SJSA1 (cell line): ENCODE measurements at regions not wholly inside any gene's neighbourhood (a gene's known extent, or its start where the extent isn't known, plus 50 kb on each side); places are given as distances from the start of the nearest gene placed in this dataset.

Experiments used
- DNase-seq, 2 experiments: peaks; one replicate each; pipeline ENCODE4 v3.0.0-alpha.2; 2015 to 2020; ENCODE audit warnings: low spot score in 2 of 2, low read depth in 1 of 2
- H3K27ac ChIP-seq: fragments of 250-450 bp; sonication (Bioruptor Pico); 2 replicates; pipeline ENCODE4 v1.5.1; 2020; ENCODE audit warnings: mild to moderate bottlenecking, moderate library complexity
- H3K27me3 ChIP-seq: fragments of 250-450 bp; sonication (Bioruptor Pico); replicated peaks from 2 replicates; pipeline ENCODE4 v1.5.1; 2020; ENCODE audit warnings: mild to moderate bottlenecking, moderate library complexity
- H3K36me3 ChIP-seq: fragments of 250-450 bp; sonication (Bioruptor Pico); 2 replicates; pipeline ENCODE4 v1.5.1; 2020; ENCODE audit warnings: mild to moderate bottlenecking
- H3K4me1 ChIP-seq: fragments of 250-450 bp; sonication (Bioruptor Pico); replicated peaks from 2 replicates; pipeline ENCODE4 v1.6.1; 2021; ENCODE audit warnings: mild to moderate bottlenecking
- H3K4me3 ChIP-seq: fragments of 250-450 bp; sonication (Bioruptor Pico); 2 replicates; pipeline ENCODE4 v1.5.1; 2020; ENCODE audit warnings: mild to moderate bottlenecking
- H3K9me3 ChIP-seq: fragments of 250-450 bp; sonication (Bioruptor Pico); replicated peaks from 2 replicates; pipeline ENCODE4 v1.5.1; 2020; ENCODE audit warnings: mild to moderate bottlenecking

- no peak for DNase-seq
- Histone ChIP-seq H3K27ac (no peak overlapping the region), H3K36me3 (no peaks in the 10 kb centered on the region), H3K4me1 (no peaks in the 10 kb centered on the region), H3K4me3 (no peak overlapping the region), H3K9me3 (no peaks in the 10 kb centered on the region), H3K27me3 (no peaks in the 10 kb centered on the region)
Measured at GRCh38 chr14:26808407-26808806, 210.6 kb upstream of the NOVA1 start.

GRCh38 chr14:26810631-26811030 is 212.8 kb upstream of the NOVA1 start:
- H3K4me3 ChIP-seq = no peak overlapping the region
- H3K27ac ChIP-seq = no peak overlapping the region
- no peaks in the 10 kb centered on the region for H3K4me1 ChIP-seq
- H3K27me3 ChIP-seq = no peaks in the 10 kb centered on the region
- no peak for DNase-seq
- no peaks in the 10 kb centered on the region for H3K36me3 ChIP-seq
- H3K9me3 ChIP-seq = no peaks in the 10 kb centered on the region

- H3K27ac ChIP-seq = no peak overlapping the region
- H3K36me3 ChIP-seq = no peaks in the 10 kb centered on the region
- H3K27me3 ChIP-seq = no peaks in the 10 kb centered on the region
- no peak overlapping the region for H3K4me3 ChIP-seq
- DNase-seq = no peak
- H3K9me3 ChIP-seq = no peaks in the 10 kb centered on the region
- H3K4me1 ChIP-seq = no peaks in the 10 kb centered on the region
Measured at GRCh38 chr14:26811756-26812305, 214.0 kb upstream of the NOVA1 start.

GRCh38 chr14:26820138-26820537 is 222.3 kb upstream of the NOVA1 start:
- Histone ChIP-seq H3K27me3 (no peaks in the 10 kb centered on the region), H3K27ac (no peak overlapping the region), H3K4me3 (no peak overlapping the region)

GRCh38 chr14:26820572-26820971 is 222.7 kb upstream of the NOVA1 start:
- no peak overlapping the region for H3K27ac ChIP-seq
- no peaks in the 10 kb centered on the region for H3K9me3 ChIP-seq
- no peaks in the 10 kb centered on the region for H3K27me3 ChIP-seq
- no peaks in the 10 kb centered on the region for H3K4me1 ChIP-seq
- no peak for DNase-seq
- H3K4me3 ChIP-seq = no peak overlapping the region
- no peaks in the 10 kb centered on the region for H3K36me3 ChIP-seq

More at GRCh38 chr14:26820138-26820537, 222.3 kb upstream of the NOVA1 start:
- DNase-seq = no peak
- Histone ChIP-seq H3K9me3 (no peaks in the 10 kb centered on the region), H3K4me1 (no peaks in the 10 kb centered on the region), H3K36me3 (no peaks in the 10 kb centered on the region)

- no peaks in the 10 kb centered on the region for H3K36me3 ChIP-seq
- no peaks in the 10 kb centered on the region for H3K27me3 ChIP-seq
- H3K4me3 ChIP-seq = no peak overlapping the region
- no peaks in the 10 kb centered on the region for H3K4me1 ChIP-seq
- DNase-seq = no peak
- no peaks in the 10 kb centered on the region for H3K9me3 ChIP-seq
- H3K27ac ChIP-seq = no peak overlapping the region
Measured at GRCh38 chr14:26828741-26829140, 230.9 kb upstream of the NOVA1 start.

DNA sequence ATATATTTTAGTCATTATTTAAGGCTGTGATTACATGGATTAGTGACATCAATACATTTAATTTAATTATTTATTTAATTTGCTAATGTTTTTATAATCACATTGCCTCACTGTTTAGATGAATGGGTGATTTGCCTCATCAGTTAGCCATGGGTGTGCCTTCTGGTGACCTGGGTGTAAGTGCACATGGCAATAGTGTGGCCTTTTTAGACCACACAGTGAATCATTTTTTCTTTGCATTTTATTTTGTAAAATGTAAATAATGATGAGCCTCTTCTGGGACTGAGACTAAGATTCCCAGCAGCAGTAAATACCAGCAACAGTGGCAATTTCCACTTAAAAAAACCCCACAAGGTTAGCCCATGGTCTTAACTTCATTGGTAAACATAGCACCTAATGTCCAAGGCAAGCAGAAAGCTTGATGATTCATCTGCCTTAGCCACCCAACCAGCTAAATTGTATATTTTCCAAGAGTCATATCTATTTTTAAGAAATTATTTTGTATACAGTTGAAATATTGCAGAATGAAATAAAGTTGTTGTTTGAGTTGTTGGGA is 235.9 kb upstream of the NOVA1 start:
- Histone ChIP-seq H3K4me3 (no peak overlapping the region), H3K4me1 (no peaks in the 10 kb centered on the region), H3K27me3 (no peaks in the 10 kb centered on the region), H3K27ac (no peak overlapping the region), H3K9me3 (no peaks in the 10 kb centered on the region), H3K36me3 (no peaks in the 10 kb centered on the region)
- no peak for DNase-seq

DNA sequence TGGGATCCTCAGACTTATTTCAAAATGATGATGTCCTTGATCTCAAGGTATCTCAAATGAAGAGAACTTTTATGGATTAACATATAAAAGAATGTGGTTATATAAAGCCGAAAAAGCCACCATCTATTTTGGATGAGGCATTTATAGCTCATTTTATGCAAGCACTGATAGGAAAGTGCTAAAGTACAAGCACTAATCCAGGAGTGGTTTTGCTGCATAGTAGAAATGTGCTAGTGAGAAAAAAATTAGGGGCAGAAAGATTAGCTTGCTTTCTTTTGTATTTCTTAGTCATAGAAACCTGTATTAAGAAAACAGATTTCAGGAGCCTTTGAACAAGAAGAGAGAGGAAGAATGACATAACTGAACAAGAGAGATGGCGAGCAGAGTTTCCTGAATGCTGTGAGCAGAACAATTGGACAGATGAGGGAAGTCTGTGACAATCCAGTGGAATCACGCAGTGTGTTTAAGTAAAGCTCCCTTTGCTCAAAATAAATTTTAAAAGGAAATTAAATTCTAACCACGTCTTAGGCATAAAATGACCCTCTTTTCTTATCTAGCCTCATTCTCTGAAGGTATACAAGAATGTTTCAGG is 238.2 kb upstream of the NOVA1 start:
- H3K27me3 ChIP-seq = no peaks in the 10 kb centered on the region
- H3K4me1 ChIP-seq = no peaks in the 10 kb centered on the region; the same call in 1 of the 2 replicates
- no peaks in the 10 kb centered on the region for H3K36me3 ChIP-seq
- H3K9me3 ChIP-seq = no peaks in the 10 kb centered on the region
- no peak for DNase-seq
- no peak overlapping the region for H3K4me3 ChIP-seq
- H3K27ac ChIP-seq = no peak overlapping the region

DNA sequence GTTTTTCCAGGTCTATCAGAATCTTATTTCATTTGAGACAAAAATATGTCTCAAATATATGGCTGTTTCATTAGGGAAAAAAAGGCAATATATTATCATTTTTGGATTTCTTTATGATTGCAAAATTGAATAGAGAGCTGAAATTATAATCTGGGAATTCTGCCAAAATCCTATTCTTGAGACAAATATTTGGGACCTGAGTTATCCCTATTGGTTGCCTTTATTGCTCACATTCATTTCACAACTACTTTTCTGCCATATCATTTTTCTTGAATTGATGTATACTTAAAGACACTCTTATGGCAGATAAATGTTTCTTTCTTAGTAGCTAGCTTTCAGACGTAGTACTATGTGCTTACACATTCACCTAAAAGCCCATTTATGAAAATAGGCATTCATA is 241.6 kb upstream of the NOVA1 start:
- no peak overlapping the region for H3K27ac ChIP-seq
- peaks cover 15% of the 10 kb centered on the region for H3K4me1 ChIP-seq
- H3K4me3 ChIP-seq = no peak overlapping the region
- no peaks in the 10 kb centered on the region for H3K9me3 ChIP-seq
- DNase-seq = no peak
- H3K36me3 ChIP-seq = no peaks in the 10 kb centered on the region
- no peaks in the 10 kb centered on the region for H3K27me3 ChIP-seq

- Histone ChIP-seq H3K36me3 (no peaks in the 10 kb centered on the region), H3K4me3 (no peak overlapping the region), H3K27me3 (no peaks in the 10 kb centered on the region), H3K9me3 (no peaks in the 10 kb centered on the region), H3K27ac (peak overlapping the region; percentile 69), H3K4me1 (peaks cover 15% of the 10 kb centered on the region)
- DNase-seq = no peak
Measured at GRCh38 chr14:26841326-26841725, 243.5 kb upstream of the NOVA1 start.

- Histone ChIP-seq H3K27me3 (no peaks in the 10 kb centered on the region), H3K27ac (peak overlapping the region; percentile 69), H3K4me3 (no peak overlapping the region), H3K36me3 (no peaks in the 10 kb centered on the region), H3K4me1 (peaks cover 15% of the 10 kb centered on the region), H3K9me3 (no peaks in the 10 kb centered on the region)
- DNase-seq = peak; percentile 49 to 72
Measured at GRCh38 chr14:26841920-26842741, 244.3 kb upstream of the NOVA1 start.

DNA sequence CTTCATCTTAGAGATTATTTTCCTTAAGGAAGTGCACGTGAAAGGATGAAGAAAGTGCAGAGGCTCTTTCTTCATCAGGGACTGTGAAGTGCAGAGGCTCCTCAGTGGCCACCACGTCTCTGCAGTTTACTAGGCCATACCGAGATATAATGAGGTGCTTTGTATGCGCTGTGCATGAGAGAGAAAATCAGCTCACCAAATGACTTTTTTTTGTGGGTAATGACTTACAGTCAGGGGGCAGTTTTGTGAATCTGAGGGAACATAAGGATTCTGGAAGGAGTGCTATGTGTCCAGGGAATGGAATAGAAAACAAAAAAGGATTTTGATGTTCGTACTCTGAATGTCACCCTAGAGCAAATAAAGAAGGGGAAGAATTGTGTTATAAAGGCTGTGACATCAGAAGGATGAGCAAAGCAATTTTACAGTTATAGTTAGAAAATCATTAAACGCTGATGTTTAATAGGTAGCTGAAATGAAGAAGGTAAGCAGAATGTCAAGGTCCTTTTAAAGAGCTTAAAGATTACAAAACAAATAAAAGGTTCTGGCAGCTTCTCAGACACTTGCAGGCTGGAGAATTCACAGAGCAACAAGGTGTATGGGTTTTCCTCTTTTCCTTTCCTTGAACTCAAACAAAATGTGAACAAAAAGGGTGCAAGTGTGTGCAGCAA is 247.5 kb upstream of the NOVA1 start:
- H3K4me3 ChIP-seq = no peak overlapping the region
- no peaks in the 10 kb centered on the region for H3K9me3 ChIP-seq
- no peak overlapping the region for H3K27ac ChIP-seq
- peaks cover 15% of the 10 kb centered on the region for H3K4me1 ChIP-seq
- no peaks in the 10 kb centered on the region for H3K27me3 ChIP-seq
- no peak for DNase-seq
- H3K36me3 ChIP-seq = no peaks in the 10 kb centered on the region

DNA sequence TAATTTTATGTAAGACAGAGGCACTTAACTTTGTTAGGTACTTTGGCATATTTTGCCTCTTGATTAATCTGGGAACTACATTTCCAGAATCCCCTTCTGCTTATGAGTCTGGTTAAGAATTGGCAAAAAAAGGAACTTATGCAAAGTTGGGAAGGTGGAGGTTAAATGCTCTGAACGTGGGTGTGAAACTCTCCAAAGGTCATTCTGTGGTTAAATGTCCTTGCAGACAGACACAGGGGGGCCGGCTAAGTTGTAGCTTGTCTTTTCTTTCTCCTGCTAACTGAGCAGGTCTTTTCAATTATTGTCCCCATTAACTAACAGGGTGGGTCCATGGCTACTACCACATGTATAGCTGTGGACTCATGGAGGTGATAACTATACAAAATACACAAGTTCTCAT is 248.6 kb upstream of the NOVA1 start:
- Histone ChIP-seq H3K27ac (no peak overlapping the region), H3K36me3 (no peaks in the 10 kb centered on the region), H3K9me3 (no peaks in the 10 kb centered on the region), H3K4me1 (peaks cover 11% of the 10 kb centered on the region), H3K27me3 (no peaks in the 10 kb centered on the region), H3K4me3 (no peak overlapping the region)
- no peak for DNase-seq

DNA sequence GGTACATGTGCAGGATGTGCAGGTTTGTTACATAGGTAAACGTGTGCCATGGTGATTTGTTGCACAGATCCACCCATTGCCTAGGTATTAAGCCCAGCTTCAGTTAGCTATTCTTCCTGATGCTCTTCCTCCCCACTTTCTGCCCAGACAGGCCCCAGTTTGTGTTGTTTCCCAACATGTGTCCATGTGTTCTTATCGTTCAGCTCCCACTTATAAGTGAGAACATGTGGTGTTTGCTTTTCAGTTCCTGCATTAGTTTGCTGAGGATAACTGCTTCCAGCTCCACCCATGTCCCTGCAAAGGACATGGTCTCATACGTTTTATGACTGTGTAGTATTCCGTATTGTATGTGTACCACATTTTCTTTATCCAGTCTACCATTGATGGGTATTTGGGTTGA is 251.7 kb upstream of the NOVA1 start:
- H3K4me3 ChIP-seq = no peak overlapping the region
- no peaks in the 10 kb centered on the region for H3K36me3 ChIP-seq
- DNase-seq = no peak
- H3K9me3 ChIP-seq = no peaks in the 10 kb centered on the region
- no peaks in the 10 kb centered on the region for H3K4me1 ChIP-seq
- H3K27ac ChIP-seq = no peak overlapping the region
- H3K27me3 ChIP-seq = no peaks in the 10 kb centered on the region
